HEK293T (cell line): ENCODE measurements at regions not wholly inside any gene's neighbourhood (a gene's known extent, or its start where the extent isn't known, plus 50 kb on each side); places are given as distances from the start of the nearest gene placed in this dataset.

Experiments
- ARNT ChIP-seq: fragments of 450-650 bp; IDR thresholded peaks from 2 replicates; pipeline ENCODE4 v1.6.1; 2017; ENCODE audit warnings: mild to moderate bottlenecking
- BHLHE40 ChIP-seq: fragments of 450-650 bp; IDR thresholded peaks from 2 replicates; pipeline ENCODE4 v1.6.1; 2016; ENCODE audit warnings: mild to moderate bottlenecking, moderate library complexity, borderline replicate concordance
- FOXA1 ChIP-seq: fragments of 450-650 bp; IDR thresholded peaks from 2 replicates; pipeline ENCODE4 v1.6.1; 2016; ENCODE audit warnings: mild to moderate bottlenecking
- FOXK2 ChIP-seq: fragments of 450-650 bp; IDR thresholded peaks from 2 replicates; pipeline ENCODE4 v1.6.1; 2016; ENCODE audit warnings: mild to moderate bottlenecking
- FOXM1 ChIP-seq: fragments of 450-650 bp; IDR thresholded peaks from 2 replicates; pipeline ENCODE4 v1.6.1; 2017; ENCODE audit warnings: mild to moderate bottlenecking, borderline replicate concordance
- HDGF ChIP-seq: fragments of 450-650 bp; IDR thresholded peaks from 2 replicates; pipeline ENCODE4 v1.6.1; 2017; ENCODE audit warnings: antibody characterized with exemption, borderline replicate concordance
- L3MBTL2 ChIP-seq: fragments of 450-650 bp; conservative IDR thresholded peaks from 2 replicates; pipeline ENCODE4 v1.6.1; 2016; ENCODE audit warnings: mild to moderate bottlenecking
- LEF1 ChIP-seq: fragments of 450-650 bp; IDR thresholded peaks from 2 replicates; pipeline ENCODE4 v1.6.1; 2017; ENCODE audit warnings: mild to moderate bottlenecking, borderline replicate concordance
- PKNOX1 ChIP-seq: fragments of 450-650 bp; IDR thresholded peaks from 2 replicates; pipeline ENCODE4 v1.6.1; 2016
- SP1 ChIP-seq: fragments of 450-650 bp; IDR thresholded peaks from 2 replicates; pipeline ENCODE4 v1.6.1; 2017
- ZNF384 ChIP-seq: fragments of 450-650 bp; IDR thresholded peaks from 2 replicates; pipeline ENCODE4 v1.6.1; 2016

GRCh38 chr11:76279646-76280045 lies 73.3 kb upstream of the WNT11 start:
- TF ChIP-seq FOXM1 = no peak
- no peak for TF ChIP-seq ZNF384
- TF ChIP-seq FOXK2 = no peak
- TF ChIP-seq LEF1 = no peak
- no peak for TF ChIP-seq FOXA1
- TF ChIP-seq ARNT = no peak
- TF ChIP-seq SP1 = no peak
- TF ChIP-seq PKNOX1 = no peak
- TF ChIP-seq BHLHE40 = no peak
- TF ChIP-seq L3MBTL2 = no peak
- no peak for TF ChIP-seq HDGF
